LNCaP clone FGC (cell line): ENCODE measurements at regions not wholly inside any gene's neighbourhood (a gene's known extent, or its start where the extent isn't known, plus 50 kb on each side); places are given as distances from the start of the nearest gene placed in this dataset.
A peak's percentile ranks its signal among the peaks of the same experiment; 100 is the strongest.
"Not testable (repeated sequence)": the region's sequence is repeated elsewhere in the genome, so short reads cannot be mapped to it uniquely, and the experiment has no call there.

ENCODE experiments used
- DNase-seq: peaks from one replicate; pipeline ENCODE4 v3.0.0-alpha.2; 2011; ENCODE audit warnings: low read depth
- H3K4me3 ChIP-seq: 2 replicates; pipeline ENCODE4 v1.5.1; 2011; ENCODE audit warnings: mild to moderate bottlenecking, low read depth, low read length, control low read depth
- TF ChIP-seq, protein P1 (sequence below): IDR thresholded peaks from 2 replicates; pipeline ENCODE4 v1.5.1; 2012; ENCODE audit warnings: mild to moderate bottlenecking; ENCODE audit not compliant: control insufficient read depth, insufficient read depth; ENCODE audit errors: extremely low read depth

DNA sequence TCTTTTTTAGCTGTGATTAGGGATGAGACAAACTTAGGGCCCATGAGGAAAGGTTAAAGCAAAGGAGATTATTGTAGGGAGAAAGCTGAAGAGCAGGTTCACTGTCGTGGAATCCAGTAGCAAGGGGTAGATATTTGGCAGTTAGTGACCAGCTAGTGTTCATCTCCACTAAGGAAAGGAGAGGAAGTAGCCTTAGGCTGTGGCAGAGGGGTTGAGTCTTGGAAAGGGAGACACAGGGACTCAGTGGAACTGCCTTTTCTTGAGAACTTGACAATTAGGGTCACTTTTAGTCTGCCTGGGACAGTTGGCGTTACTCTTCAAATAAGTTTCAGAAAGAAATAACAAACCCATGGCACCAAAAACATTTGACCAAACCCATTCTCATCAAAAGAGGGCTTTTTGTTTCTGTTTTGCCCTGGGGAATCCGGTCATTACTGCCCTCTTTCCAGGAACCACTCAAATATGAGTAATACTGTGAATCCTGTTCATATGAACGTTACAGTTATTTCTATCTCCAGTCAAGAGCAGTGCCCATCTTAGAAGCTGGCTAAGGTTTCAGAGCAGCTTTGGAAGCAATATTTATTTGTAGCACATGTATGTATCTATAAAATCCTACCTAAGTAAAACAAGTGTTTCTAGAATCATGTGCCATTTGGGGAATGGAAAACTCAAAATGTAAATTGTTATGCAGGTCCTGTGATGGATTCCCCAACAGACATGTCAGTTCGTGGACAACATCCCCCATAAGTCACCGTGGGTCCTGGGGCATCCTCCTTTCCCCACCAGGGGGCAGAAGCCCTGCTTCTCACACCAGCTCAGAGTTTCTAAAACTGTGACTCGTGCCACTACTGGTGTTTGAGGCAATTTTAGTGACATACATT, 77.3 kb upstream of the PHLPP1 start:
- DNase-seq, result peak; percentile 2
- no peak overlapping the region for H3K4me3 ChIP-seq
- TF ChIP-seq, protein P1, sequence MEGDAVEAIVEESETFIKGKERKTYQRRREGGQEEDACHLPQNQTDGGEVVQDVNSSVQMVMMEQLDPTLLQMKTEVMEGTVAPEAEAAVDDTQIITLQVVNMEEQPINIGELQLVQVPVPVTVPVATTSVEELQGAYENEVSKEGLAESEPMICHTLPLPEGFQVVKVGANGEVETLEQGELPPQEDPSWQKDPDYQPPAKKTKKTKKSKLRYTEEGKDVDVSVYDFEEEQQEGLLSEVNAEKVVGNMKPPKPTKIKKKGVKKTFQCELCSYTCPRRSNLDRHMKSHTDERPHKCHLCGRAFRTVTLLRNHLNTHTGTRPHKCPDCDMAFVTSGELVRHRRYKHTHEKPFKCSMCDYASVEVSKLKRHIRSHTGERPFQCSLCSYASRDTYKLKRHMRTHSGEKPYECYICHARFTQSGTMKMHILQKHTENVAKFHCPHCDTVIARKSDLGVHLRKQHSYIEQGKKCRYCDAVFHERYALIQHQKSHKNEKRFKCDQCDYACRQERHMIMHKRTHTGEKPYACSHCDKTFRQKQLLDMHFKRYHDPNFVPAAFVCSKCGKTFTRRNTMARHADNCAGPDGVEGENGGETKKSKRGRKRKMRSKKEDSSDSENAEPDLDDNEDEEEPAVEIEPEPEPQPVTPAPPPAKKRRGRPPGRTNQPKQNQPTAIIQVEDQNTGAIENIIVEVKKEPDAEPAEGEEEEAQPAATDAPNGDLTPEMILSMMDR, result peak; percentile 56

DNA sequence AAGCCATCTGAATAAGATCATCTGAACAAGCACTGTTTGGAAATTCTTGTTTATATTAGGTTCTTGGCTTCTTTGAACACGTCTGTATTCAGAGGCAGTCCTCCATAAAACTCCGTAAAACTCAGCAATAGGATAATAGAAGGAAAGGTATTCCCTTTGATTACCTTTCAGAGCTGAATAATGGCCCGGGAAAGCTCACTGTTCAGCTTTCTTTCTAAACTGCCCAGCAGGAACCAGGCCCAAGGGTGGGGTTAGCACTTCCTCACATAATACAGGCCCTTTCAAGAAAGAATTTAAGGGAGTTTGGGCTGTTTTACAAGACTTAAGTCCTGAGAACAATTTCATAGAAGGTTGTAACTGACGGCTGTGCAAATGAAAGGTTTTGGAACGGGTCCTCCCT, 72.2 kb upstream of the PHLPP1 start:
- no peak for DNase-seq
- H3K4me3 ChIP-seq, result no peak overlapping the region
- TF ChIP-seq, protein P1, result no peak

DNA sequence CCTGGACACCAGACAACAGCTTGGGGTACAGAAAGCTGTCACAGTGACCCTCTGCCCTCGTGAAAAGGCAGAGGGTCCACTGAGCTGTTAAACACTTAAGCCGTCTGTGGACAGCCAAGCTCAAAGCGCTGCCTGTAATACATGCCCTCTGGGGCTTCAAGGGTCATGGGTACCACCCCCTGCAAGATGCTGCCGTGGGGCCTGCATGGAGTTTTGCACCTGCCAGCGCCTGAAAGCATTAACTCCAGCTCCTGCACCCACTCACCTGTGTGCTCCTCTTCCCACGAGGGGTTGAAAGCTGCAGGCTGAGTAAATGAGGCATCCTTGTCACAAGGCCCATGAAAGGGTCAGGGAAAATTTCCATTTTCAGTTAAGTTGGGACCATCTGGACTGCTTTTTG, 70.6 kb upstream of the PHLPP1 start:
- DNase-seq, result no peak
- no peak overlapping the region for H3K4me3 ChIP-seq
- TF ChIP-seq, protein P1, result no peak

DNA sequence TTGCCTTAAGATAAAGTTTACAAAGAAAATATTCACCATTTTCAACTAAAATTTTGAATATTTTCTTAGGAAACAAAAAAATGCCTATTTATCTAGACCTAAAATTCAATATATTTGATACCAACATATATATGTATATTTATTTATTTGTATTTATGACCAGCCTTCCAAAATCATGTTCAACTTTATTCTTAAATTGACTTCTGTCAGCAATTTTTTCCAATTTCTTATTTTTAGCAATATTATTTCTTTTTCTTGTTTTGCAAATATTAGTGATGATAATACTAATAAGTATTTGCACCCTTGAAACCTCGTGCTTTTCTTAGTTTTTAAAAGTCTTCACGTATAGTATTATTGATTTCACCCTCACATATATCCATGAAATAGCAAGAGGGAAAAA, 68.2 kb upstream of the PHLPP1 start:
- H3K4me3 ChIP-seq, result no peak overlapping the region
- TF ChIP-seq, protein P1, result no peak
- DNase-seq, result no peak

DNA sequence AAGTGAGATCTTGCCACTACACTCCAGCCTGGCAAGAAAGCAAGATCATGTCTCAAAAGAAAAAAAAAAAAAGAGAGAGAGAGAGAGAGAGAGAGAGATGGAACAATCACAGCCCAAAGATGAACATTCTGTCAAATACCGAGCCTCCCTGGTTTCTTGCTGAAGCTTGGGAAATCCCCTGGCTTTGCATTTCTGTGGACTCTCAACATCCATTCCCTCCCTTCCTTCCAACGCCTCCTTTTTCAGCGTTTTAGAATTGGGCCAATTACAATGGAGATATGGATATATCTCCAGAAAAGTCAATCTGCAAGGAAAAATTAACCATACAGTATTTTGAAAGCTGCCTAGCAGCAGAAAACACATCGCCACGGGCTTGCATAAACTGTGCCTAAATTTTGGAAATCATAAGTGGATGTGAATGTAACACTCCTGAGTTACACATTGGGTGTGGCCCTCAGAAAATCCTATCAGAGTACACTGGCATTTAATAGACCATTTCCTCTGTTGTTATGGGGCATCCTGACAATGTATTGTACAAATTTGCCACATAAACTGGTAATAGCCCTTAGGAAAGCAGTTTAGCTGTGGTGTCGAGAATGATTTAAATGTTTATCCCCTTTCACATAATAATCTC, 67.2 kb upstream of the PHLPP1 start:
- TF ChIP-seq, protein P1, result no peak
- DNase-seq, result no peak
- H3K4me3 ChIP-seq, result no peak overlapping the region

DNA sequence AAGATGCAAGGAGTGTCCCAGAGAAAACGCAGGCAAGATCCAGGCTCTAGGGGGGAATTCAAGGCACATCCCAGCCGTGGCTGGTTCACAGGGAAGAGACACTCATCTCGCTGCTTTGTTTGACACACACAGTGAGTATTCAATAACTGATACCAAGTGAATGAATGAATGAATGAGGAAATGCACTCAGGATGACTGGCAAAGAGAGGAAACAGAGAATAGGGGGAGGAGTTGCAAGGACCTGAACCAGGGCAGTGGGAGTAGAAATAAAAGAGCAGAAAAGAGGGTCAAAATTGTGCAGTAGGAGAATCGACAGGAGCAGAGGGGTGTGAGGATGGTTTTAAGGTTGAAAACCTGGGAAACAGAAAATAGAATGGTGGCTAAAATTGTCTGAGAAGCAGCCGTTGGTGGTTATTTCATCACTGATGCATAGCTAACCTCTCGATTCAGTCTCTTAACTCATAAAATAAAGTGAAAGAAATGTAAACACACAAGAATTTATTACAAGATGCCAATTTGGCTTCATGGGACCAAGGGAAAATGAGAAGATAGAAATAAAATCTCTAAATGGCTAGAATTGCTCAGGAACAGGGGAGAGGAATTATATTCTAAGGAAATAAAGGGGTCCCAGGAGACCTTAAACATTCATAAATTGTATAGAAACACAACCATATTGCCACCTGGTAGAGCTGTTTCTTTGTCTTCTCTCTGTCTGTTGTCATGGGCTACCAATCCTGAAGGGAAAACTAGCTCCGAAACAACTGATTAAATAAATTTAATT, 63.9 kb upstream of the PHLPP1 start:
- DNase-seq, result no peak
- H3K4me3 ChIP-seq, result no peak overlapping the region
- TF ChIP-seq, protein P1, result no peak

DNA sequence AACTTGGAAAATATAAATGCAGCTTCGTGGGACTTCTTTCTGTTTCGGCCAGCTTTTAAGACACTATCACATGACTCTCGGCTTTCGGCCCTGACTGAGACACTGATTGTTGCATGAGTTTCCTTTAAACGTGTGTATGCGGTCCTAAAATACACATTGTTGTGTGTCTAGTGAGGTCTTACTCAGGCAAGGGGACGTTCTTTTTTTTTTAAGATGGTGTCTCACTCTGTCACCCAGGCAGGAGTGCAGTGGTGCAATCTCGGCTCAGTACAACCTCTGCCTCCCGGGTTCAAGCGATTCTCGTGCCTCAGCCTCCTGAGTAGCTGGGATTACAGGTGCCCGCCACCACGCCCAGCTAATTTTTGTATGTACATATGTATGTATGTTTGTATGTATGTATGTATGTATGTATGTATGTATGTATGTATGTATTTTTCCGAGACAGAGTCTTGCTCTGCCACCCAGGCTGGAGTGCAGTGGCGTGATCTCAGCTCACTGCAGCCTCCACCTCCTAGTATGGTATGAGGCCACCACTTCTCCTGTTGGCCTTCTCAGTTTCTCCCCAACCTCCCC, 63.2 kb upstream of the PHLPP1 start:
- not testable (repeated sequence) for DNase-seq, H3K4me3 ChIP-seq
